ENCODE measurements at regions not wholly inside any gene's neighbourhood (a gene's known extent, or its start where the extent isn't known, plus 50 kb on each side); places are given as distances from the start of the nearest gene placed in this dataset.

DNA sequence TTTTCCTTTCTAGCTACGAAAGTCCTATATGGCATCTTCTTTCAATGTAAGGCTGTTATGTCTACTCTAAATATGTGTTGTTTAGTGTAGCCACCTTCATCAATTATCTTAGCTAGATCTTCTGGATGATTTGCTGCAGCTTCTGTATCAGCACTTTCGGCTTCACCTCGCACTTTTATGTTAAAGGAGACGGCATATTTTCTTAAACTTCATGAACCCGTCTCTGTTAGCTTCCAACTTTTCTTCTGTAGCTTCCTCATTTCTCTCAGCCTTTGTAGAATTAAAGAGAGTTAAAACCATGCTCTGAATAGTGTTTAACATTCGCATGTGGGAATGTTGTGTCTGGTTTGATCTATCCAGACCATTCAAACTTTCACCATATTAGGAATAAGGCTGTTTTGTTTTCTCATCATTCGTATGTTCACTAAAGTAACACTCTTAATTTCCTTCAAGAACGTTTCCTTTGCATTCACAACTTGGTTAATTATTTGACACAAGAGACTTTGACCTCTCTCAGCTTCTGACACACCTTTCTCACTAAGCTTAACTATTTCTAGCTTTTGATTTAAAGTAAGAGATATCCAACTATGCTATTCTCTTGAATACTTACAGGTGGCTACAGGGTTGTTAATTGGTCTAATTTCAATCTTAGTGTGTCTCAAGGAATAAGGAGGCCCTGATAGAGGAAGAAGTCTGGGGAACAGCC lies 476.8 kb downstream of the GABRG1 start:
- DNase-seq (ENCODE audit: low read depth) = no peak

DNA sequence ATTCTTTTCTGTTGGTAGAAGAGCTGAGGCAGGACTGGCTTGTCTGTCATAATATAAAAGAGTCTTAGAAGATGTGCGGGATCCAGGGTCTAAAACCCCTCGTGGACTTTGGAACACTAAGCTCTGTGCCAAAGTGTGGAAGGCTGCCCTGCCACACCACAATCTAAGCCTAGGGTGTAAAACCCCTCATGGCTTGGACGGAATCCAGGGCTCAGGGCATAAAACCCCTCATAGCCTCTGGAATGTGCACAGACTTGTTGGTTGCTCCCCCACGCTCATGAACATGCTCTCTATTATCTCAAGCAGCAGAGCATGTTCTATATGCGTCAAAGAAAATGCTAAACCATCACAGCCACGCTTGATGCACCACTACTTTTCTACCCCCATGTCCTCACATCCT lies 483.6 kb downstream of the GABRG1 start:
- DNase-seq (ENCODE audit: low read depth) = no peak

DNA sequence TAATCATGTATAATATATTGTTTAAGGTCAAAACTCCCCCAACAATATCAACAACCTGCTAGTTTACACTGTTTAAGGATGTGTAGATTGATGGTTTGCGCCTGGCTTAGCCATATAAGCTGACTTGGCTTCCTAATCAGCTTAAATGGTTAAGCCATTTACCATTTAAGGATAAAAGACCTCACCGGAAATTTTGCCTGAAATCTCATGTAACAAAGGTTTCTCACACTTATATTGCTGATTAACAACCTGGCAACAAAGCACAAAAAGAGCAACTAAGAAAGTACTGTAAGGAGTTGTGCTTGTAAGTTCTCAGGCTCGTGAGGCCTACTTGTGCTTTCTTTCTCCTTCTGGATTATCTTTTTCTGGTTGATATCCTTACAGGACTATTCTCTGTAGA lies 485.2 kb downstream of the GABRG1 start:
- no peak for DNase-seq (ENCODE audit: low read depth)

DNA sequence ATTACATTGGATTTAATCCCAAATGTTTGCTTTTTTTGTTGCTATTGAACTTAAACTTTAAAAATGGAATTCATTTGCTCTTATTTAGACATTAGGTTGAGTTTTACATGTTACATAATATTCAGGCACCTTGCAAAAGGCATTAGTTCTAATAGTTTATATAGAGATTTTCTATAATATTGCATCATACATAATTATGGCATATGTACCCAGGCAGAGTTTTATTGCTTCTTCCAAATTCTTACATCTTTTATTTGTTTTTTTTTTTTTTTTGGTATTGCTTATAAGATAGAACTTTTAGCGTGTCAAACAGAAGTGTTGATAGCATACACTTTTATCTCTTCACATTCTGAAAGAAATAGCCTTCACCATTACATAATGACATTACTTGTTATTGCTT lies 487.7 kb downstream of the GABRG1 start:
- no peak for DNase-seq (ENCODE audit: low read depth)

DNA sequence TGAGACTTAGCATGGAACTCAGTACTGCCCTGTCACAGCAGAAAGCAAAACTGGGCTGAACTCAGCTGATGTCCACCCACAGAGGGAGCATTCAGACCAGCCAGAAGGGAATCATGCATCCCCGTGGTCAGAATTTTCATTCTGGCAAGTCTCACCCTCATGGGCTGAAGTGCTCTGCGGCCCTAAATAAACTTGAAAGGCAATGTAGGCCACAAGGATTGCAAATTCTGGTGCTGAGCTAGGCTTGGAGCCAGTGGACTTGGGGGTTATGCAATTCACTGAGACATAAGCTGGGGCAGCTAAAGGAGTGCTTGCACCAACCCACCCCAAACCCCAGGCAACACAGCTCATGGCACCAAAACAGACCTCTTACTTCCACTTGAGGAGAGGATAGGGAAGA lies 494.1 kb downstream of the GABRG1 start:
- DNase-seq (ENCODE audit: low read depth) = no peak

DNA sequence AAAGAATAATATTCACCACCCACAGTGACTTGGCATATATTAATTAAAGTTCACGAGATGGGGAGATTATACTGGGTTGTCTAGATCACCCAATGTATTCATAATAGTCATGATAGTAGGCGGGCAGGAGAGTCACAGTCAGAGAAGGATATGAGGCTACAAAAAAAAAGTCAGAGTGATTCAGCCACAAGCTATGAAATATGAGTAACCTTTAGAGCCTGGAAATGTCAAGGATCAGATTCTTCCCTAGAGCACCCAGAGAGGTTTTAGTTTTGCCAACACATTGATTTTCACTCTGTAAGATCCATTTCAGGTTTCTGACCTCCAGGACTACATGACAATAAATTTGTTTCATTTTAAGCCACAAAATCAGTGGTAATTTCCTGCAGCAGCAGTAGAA lies 501.9 kb downstream of the GABRG1 start:
- DNase-seq (ENCODE audit: low read depth) = no peak

DNA sequence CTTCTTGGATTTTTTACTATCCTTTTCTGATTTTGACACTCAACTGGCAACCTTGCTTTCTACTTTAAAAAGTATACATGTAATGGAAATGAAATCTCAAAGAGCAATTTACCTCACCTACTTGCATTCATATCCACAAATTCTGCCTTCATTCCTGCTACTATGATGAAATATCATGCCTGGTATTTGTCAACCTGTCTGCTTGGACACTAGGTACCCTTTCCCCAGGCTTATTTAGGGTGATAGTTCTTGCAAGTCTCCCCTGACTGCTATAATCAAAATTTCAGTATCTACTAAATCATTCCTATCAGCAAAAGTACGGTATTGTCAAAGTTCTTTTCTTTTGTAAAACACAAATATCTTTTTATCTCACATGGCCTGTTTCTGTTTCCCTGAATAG lies 503.0 kb downstream of the GABRG1 start:
- no peak for DNase-seq (ENCODE audit: low read depth)

DNA sequence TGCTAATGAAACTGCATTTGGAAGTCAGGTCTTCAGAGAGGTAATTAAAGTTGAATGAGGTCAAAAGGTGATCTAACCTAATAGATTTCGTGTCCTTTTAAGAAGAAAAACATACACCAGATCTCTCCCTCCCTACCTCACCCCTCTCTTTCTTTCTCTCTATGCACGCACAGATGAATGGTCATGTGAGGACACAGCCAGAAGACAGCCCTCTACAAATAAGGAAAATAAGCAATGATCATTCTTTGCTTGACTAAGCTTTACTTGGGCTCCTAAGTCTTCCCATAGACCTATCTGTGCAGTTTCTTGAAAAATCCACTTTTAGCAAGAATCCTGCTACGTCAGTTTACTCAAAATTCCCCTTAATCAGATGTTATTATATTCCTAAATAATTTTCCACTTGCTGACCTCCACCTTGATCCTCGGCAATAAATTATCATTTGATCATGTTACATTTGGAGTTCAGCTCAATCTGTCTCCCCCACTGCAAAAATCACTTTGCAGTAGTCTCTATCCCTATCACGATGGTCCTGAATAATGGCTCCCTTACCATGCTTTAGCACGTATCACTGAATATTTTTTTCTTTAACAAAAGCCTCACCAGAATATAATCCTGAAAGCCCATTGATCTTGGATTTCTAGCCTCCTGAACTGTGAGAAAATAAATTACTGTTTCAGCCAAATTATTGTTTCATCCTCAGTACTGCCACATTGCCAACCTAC lies 527.3 kb downstream of the GABRG1 start:
- no peak for DNase-seq (ENCODE audit: low read depth)

DNA sequence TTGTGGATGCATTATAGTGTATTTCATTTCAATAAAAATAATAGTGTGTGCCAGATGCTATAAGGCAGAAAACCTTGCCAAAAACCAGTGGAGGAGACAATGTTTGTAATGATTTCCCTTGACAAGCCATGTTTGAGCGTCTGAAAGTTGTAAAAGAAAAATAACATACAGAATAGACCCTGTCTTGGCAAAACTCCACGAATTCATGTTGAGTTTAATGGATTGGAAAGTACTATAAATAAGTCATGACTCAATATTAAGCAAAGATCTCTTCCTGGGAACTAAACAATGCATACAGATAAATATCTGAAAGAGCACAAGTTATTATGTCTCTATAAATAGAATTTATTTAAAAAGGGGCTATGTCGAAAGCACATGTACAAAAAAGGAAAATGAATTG lies 543.5 kb downstream of the GABRG1 start:
- DNase-seq (ENCODE audit: low read depth) = no peak

DNA sequence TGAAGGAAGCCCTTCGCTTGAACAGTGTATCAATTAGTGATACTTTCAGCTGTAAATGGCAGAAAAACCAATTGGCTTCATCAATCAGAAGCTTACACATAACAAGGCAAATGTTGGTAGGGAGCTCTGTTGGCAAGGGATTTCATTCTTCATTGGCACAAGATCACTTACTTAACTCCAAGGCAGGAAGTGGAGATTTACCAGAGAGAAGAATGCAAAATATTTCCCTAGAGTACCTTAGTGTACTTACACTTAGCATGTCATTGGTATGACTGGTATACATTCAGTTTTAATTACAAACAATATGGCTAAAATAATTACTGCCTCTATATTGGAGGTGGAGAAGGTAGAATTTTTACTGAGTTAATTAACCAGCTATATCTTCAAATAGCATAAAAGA lies 545.0 kb downstream of the GABRG1 start:
- no peak for DNase-seq (ENCODE audit: low read depth)

DNA sequence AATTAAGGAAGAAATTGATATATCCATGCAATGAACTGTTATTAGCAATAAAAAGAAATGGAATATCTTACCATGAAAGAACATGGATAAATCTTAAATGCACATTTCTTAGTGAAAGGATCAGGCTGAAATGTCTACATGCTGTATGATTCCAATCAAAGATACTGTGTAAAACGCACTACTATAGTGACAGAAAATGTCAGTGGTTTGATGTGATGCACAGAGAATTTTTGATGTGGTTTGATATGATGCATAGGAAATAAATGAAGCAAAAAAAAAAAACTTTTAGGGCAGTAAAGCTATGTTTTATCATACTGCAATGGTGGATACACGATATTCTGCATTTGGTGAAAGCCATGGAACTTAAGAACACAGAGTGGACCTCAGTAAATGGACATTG lies 547.6 kb downstream of the GABRG1 start:
- no peak for DNase-seq (ENCODE audit: low read depth)

DNA sequence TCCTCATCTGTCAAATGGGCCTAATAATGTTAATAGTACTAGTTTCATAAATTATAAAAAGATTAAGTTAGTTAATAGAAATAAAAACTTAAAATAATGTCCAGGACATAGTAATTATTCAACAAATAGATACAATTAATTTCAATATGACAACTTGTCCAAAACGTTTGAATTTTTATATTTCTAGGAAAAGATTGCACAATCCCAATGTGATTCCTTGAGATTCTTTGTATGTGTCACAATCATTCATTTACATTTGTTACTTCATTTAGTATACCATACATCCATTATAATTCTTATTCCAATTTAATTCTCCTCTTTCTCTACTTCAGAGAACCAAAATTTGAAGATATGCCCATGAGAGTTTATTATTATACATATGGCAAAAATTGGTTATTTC lies 554.2 kb downstream of the GABRG1 start:
- DNase-seq (ENCODE audit: low read depth) = no peak

DNA sequence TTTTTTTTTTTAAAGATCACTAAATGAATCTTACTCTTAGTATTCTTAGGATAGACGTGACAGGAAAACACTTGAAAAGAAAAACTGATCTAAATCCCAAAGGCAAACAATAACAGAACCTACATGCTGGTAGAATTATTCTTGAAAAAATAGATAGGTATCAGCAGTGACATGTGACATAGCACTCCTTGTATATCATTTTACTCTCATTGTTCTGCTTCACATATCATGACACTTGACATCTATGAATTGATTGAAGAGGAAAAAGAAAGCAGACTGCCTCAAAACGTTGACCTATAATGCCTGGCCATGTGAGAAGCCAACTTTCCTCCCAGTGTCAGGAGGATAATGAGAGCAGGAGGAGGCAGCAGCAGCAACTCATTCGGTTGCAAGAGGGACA lies 555.2 kb downstream of the GABRG1 start:
- no peak for DNase-seq (ENCODE audit: low read depth)

DNA sequence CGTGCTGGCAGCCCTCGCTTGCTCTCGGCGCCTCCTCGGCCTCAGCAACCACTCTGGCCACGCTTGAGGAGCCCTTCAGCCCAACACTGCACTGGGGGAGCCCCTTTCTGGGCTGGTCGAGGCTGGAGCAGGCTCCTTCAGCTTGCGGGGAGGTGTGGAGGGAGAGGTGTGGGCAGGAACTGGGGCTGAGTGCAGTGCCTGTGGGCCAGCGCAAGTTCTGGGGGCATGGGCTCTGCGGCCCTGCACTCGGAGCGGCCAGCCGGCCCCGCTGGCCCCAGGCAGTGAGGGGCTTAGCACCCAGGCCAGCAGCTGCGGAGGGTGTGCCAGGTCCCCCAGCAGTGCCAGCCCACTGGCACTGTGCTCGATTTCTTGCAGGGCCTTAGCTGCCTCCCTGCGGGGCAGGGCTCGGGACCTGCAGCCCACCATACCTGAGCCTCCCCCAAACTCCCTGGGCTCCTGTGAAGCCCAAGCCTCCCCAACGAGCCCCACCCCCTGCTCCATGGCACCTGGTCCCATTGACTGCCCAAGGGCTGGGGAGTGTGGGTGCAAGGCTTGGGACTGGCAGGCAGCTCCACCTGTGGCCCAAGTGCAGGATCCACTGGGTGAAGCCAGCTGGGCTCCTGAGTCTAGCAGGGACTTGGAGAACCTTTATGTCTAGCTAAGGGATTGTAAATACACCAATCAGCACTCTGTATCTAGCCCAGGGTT lies 556.8 kb downstream of the GABRG1 start:
- DNase-seq (ENCODE audit: low read depth) = no peak

DNA sequence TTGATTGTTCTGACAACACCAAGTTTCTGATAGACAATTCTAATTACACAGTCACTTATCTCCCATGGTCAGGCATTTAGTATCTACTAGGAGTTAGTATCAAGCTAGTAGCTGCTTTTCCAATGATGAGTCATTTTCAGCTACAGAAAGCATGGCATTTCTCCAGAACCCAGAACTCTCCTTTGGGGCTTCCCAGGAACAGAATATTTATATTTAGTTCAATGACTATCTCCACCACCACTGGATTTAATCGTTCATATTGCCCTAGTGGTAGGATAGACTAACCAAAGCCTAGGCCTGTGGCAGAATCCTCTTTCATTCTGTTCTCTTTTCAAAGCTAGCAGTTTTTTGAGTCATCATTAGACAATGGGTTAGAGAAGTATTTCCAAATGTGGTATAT lies 569.4 kb downstream of the GABRG1 start:
- no peak for DNase-seq (ENCODE audit: low read depth)

DNA sequence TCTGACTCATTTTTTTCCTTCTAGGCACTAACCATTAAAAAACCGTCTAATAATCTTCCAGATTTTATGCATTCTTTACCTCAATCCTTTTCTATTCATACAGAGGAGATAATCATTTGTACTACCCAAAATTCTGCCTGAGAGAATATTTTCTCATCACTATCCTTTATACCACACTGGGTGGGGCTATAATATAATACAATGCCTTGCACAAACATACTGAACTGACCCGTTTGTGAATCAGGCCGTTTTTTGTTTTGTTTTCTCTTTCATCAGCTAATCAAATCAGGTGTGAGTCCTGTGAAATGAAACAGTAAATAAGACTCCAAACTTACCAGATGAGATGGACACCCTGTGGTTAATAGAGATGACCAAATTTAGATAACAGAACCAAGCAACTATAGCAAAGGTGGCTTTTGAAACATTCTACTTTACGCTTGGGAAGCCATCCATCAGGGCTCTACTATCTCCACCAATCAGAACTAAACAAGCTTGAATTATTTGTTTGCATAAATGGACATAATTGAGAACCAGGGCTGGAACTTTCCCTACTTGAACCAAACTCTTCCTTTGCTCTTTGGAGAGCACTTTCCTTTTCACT lies 573.0 kb downstream of the GABRG1 start:
- no peak for DNase-seq (ENCODE audit: low read depth)

DNA sequence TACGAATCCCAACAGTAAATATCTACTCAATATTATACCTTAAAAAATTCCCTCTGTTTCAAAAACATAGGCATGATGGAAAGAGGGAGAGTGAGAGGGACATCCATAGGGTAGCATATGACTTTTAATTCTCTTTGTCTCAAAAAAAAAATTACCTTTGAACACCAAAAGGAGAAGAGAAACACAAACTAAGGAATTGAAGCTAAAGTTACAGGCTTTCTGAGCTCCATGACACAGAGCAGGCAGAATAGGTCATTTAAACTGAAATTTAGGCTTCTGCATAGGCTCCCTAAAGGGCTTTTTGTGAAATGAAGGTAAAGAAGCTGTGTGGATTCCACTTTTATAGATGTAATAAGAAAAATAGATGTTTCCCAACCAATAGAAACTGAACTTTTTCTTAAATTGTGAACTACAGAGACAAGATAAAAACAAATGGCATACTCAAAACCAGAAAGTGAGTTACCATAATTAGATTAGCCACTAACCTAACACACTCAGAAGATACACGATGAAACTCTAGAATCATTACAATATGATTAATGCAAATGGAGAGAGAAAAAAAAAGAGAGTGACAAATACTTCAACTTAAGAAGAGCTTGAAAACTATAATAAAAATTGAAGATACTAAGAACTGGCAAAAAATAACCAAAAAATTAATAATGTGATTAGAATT lies 584.6 kb downstream of the GABRG1 start:
- DNase-seq (ENCODE audit: low read depth) = no peak

DNA sequence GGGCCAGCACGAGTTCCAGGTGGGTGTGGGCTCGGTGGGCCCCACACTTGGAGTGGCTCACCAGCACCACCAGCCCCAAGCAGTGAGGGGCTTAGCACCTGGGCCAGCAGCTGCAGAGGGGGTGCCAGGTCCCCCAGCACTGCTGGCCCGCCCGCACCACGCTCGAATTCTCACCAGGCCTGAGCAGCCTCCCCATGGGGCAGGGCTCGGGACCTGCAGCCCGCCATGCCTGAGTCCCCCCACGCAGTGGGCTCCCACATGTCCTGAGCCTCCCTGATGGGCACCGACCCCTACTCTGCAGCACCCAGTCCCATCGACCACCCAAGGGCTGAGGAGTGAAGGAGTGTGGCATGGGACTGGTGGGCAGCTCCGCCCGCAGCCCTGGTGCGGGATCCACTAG lies 593.4 kb downstream of the GABRG1 start:
- no peak for DNase-seq (ENCODE audit: low read depth)

DNA sequence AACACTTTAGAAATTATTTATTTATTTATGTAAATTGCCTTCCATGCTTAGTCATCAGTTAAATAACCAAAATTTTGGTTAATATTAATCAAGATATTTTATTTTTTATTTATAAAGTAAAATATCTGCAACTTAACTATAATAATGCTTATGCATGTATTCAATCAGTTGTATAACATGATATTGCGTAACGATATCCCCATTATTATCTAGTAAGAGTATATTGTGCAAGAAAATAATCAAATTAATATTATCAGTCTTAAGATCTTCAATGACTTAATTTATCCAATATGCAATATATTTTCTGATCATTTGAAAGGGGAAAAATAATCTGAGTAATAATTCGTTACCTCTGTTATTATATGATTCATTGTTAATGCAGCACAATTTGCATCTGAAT lies 596.7 kb downstream of the GABRG1 start:
- DNase-seq (ENCODE audit: low read depth) = no peak

DNA sequence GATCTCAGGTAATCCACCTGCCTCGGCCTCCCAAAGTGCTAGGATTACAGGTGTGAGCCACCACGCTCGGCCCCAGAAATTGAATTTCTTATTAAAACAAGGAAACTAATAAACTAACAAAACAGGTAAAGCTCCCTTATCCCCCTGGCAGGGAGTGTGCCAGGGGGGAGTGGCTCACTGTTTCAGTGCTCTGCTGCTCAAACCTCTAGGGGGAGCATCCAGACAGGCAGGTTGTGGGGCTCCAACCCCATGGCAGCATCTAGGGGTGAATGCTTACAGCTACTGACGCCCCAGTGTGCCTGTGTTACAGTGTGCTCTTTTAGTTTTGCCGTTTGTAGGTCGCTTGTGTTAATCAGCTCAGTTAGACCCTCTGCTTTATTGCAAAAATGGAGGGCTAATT lies 605.0 kb downstream of the GABRG1 start:
- no peak for DNase-seq (ENCODE audit: low read depth)

DNA sequence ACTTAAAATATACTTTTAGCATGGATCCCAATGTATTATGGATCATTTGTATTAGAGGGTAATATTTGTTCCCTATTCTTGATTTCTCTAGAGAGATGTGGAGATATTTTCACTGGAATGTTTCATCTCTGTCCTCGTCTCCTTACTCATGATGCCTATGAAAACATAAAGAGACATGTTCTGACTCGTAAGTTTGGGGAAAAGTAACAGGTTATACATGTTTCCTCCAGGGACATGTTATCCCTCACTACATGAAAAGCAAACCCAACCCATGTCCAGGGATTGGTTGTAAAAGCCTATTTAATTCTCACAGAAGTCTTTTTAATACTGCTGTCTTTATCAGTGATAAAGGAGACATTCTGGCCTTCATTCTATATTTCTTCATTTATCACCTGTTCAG lies 621.4 kb downstream of the GABRG1 start:
- DNase-seq (ENCODE audit: low read depth) = no peak

DNA sequence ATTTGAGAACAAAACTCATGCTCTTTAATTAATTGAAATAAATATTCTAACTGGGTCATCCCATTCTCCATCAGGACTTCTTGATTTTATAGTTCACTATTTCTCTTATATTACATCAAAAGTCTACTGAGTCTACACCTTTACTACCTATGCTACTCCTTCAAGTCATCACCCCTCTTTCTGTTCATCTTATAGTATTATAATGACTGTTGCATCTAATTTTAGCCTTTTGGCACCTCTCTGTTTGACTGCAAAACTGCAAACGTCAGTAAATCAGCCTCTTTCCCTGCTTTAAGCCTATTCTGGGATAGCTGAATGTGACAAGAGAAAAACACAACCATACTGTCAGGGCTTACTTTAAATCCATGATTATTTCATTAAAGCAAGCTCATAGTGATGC lies 639.1 kb downstream of the GABRG1 start:
- DNase-seq (ENCODE audit: low read depth) = no peak

Measured in fibroblast of the conjunctiva (primary cell).